Astrocyte (in vitro differentiated cells and primary cell): ENCODE measurements at regions not wholly inside any gene's neighbourhood (a gene's known extent, or its start where the extent isn't known, plus 50 kb on each side); places are given as distances from the start of the nearest gene placed in this dataset.

Source experiments
- DNase-seq: peaks from one replicate; pipeline ENCODE4 v3.0.0-alpha.2; 2010; ENCODE audit warnings: low read depth
- FAIRE-seq: peaks from 2 replicates; lab custom pipeline; 2011; peaks lifted over from hg19 to GRCh38; lab: Jason Lieb, UNC
- H2AFZ ChIP-seq: 2 replicates; pipeline ENCODE4 v1.6.0; 2012; ENCODE audit warnings: low read depth, low read length, inconsistent platforms
- H3K27ac ChIP-seq: 2 replicates; pipeline ENCODE4 v1.5.1; 2011; ENCODE audit warnings: low read depth, low read length, inconsistent platforms
- H3K27me3 ChIP-seq: 2 replicates; pipeline ENCODE4 v1.6.0; 2011; ENCODE audit warnings: low read length, inconsistent platforms; ENCODE audit not compliant: insufficient read depth
- H3K36me3 ChIP-seq: 2 replicates; pipeline ENCODE4 v1.5.1; 2011; ENCODE audit warnings: low read length, inconsistent platforms; ENCODE audit not compliant: insufficient read depth
- H3K4me1 ChIP-seq: 2 replicates; pipeline ENCODE4 v1.5.1; 2011; ENCODE audit warnings: low read length, inconsistent platforms; ENCODE audit not compliant: insufficient read depth
- H3K4me2 ChIP-seq: 2 replicates; pipeline ENCODE4 v1.6.0; 2012; ENCODE audit warnings: low read length, inconsistent platforms
- H3K4me3 ChIP-seq: 2 replicates; pipeline ENCODE4 v1.5.1; 2011; ENCODE audit warnings: low read depth, mild to moderate bottlenecking, low read length, inconsistent platforms; ENCODE audit not compliant: insufficient read depth
- H3K79me2 ChIP-seq: 2 replicates; pipeline ENCODE4 v1.6.0; 2012; ENCODE audit warnings: mild to moderate bottlenecking, low read length, inconsistent platforms; ENCODE audit not compliant: insufficient read depth
- H3K9ac ChIP-seq: 2 replicates; pipeline ENCODE4 v1.6.0; 2012; ENCODE audit warnings: mild to moderate bottlenecking, low read length, inconsistent platforms
- H3K9me3 ChIP-seq: 2 replicates; pipeline ENCODE4 v1.5.1; 2012; ENCODE audit warnings: low read depth, mild to moderate bottlenecking, low read length, inconsistent platforms; ENCODE audit not compliant: insufficient read depth
- H4K20me1 ChIP-seq: 2 replicates; pipeline ENCODE4 v1.6.0; 2012; ENCODE audit warnings: low read length, inconsistent platforms; ENCODE audit not compliant: insufficient read depth
- H3K27ac Mint-ChIP-seq: one replicate; pipeline ENCODE4 v1.8.0; 2021; ENCODE audit warnings: mild to moderate bottlenecking, mixed read lengths; ENCODE audit not compliant: unreplicated experiment
- H3K27me3 Mint-ChIP-seq: one replicate; pipeline ENCODE4 v1.8.0; 2021; ENCODE audit warnings: low read depth, mixed read lengths; ENCODE audit not compliant: unreplicated experiment
- H3K36me3 Mint-ChIP-seq: one replicate; pipeline ENCODE4 v1.8.0; 2021; ENCODE audit warnings: low read depth, mixed read lengths; ENCODE audit not compliant: unreplicated experiment
- H3K4me1 Mint-ChIP-seq: one replicate; pipeline ENCODE4 v1.8.0; 2021; ENCODE audit warnings: low read depth, mixed read lengths; ENCODE audit not compliant: unreplicated experiment
- H3K4me3 Mint-ChIP-seq: one replicate; pipeline ENCODE4 v1.8.0; 2021; ENCODE audit warnings: mild to moderate bottlenecking, moderate library complexity, mixed read lengths; ENCODE audit not compliant: unreplicated experiment
- H3K9me3 Mint-ChIP-seq: one replicate; pipeline ENCODE4 v1.8.0; 2021; ENCODE audit warnings: mild to moderate bottlenecking, mixed read lengths; ENCODE audit not compliant: unreplicated experiment
- EZH2 ChIP-seq: IDR thresholded peaks from 2 replicates; pipeline ENCODE4 v1.6.1; 2012; ENCODE audit warnings: mild to moderate bottlenecking, low read length, inconsistent platforms; ENCODE audit not compliant: insufficient read depth
- TF ChIP-seq, protein P1 (sequence below): IDR thresholded peaks from 2 replicates; pipeline ENCODE4 v1.5.1; 2011; ENCODE audit warnings: low read depth, mild to moderate bottlenecking, inconsistent platforms, low read length, moderate library complexity; ENCODE audit not compliant: insufficient read depth

DNA sequence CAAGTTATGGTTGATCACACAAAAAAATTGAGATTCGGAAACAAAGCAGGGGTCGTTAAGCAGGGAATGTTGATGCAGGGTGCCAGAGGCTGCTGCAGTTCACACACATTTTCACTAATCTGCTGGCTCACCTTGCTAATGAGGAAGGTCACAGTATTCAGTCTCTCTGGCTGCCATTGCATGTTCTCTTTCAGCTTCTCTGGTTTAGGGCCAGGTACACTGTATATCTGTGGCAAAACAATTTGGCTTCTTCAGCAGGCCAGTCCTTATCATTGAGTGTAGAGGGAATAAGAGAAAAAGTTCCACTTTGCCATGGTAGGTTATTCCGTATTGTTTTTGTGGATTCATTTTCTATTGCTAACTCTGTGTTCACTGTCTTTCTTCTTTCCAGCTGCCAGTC, 283.7 kb upstream of the ANO3 start:
- H3K27me3 ChIP-seq = no peaks in the 10 kb centered on the region
- no peaks in the 10 kb centered on the region for H3K79me2 ChIP-seq
- no peaks in the 10 kb centered on the region for H3K9me3 ChIP-seq
- no peaks in the 10 kb centered on the region for H4K20me1 ChIP-seq
- no peaks in the 10 kb centered on the region for H3K4me1 ChIP-seq
- H3K27me3 Mint-ChIP-seq = no peaks in the 10 kb centered on the region
- TF ChIP-seq EZH2 = no peak
- TF ChIP-seq, protein P1, sequence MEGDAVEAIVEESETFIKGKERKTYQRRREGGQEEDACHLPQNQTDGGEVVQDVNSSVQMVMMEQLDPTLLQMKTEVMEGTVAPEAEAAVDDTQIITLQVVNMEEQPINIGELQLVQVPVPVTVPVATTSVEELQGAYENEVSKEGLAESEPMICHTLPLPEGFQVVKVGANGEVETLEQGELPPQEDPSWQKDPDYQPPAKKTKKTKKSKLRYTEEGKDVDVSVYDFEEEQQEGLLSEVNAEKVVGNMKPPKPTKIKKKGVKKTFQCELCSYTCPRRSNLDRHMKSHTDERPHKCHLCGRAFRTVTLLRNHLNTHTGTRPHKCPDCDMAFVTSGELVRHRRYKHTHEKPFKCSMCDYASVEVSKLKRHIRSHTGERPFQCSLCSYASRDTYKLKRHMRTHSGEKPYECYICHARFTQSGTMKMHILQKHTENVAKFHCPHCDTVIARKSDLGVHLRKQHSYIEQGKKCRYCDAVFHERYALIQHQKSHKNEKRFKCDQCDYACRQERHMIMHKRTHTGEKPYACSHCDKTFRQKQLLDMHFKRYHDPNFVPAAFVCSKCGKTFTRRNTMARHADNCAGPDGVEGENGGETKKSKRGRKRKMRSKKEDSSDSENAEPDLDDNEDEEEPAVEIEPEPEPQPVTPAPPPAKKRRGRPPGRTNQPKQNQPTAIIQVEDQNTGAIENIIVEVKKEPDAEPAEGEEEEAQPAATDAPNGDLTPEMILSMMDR = no peak
- H2AFZ ChIP-seq = no peak overlapping the region
- no peak overlapping the region for H3K9ac ChIP-seq
- H3K4me2 ChIP-seq = no peak overlapping the region
- H3K4me3 ChIP-seq = no peak overlapping the region
- H3K27ac ChIP-seq = no peak overlapping the region
- FAIRE-seq (no peak), DNase-seq (no peak)
- H3K4me3 Mint-ChIP-seq = no peak overlapping the region
- peaks cover 2% of the 10 kb centered on the region for H3K9me3 Mint-ChIP-seq
- no peaks in the 10 kb centered on the region for H3K4me1 Mint-ChIP-seq
- no peak overlapping the region for H3K27ac Mint-ChIP-seq
- H3K36me3 Mint-ChIP-seq = no peaks in the 10 kb centered on the region
- no peaks in the 10 kb centered on the region for H3K36me3 ChIP-seq

GRCh38 chr11:26053966-26054365, 278.0 kb upstream of the ANO3 start:
- no peaks in the 10 kb centered on the region for H3K27me3 ChIP-seq
- Mint-ChIP-seq H3K4me3 (no peak overlapping the region), H3K27ac (no peak overlapping the region), H3K36me3 (no peaks in the 10 kb centered on the region), H3K9me3 (peaks cover 2% of the 10 kb centered on the region), H3K4me1 (no peaks in the 10 kb centered on the region), H3K27me3 (no peaks in the 10 kb centered on the region)
- no peaks in the 10 kb centered on the region for H4K20me1 ChIP-seq
- no peak overlapping the region for H3K27ac ChIP-seq
- FAIRE-seq = no peak
- H3K4me2 ChIP-seq = no peak overlapping the region
- H2AFZ ChIP-seq = no peak overlapping the region
- H3K9me3 ChIP-seq = no peaks in the 10 kb centered on the region
- H3K4me3 ChIP-seq = no peak overlapping the region
- H3K4me1 ChIP-seq = no peaks in the 10 kb centered on the region
- no peaks in the 10 kb centered on the region for H3K36me3 ChIP-seq
- DNase-seq = no peak
- H3K9ac ChIP-seq = no peak overlapping the region
- H3K79me2 ChIP-seq = no peaks in the 10 kb centered on the region
- TF ChIP-seq EZH2 = no peak
- TF ChIP-seq, protein P1 = no peak

- no peak overlapping the region for H3K27ac Mint-ChIP-seq
- H2AFZ ChIP-seq = no peak overlapping the region
- TF ChIP-seq EZH2 = no peak
- TF ChIP-seq, protein P1 = no peak
Observed at GRCh38 chr11:26062660-26063059, 269.3 kb upstream of the ANO3 start.

More at GRCh38 chr11:26062660-26063059, 269.3 kb upstream of the ANO3 start:
- Histone ChIP-seq H3K27me3 (no peaks in the 10 kb centered on the region), H4K20me1 (no peaks in the 10 kb centered on the region), H3K9me3 (no peaks in the 10 kb centered on the region), H3K4me1 (no peaks in the 10 kb centered on the region), H3K9ac (no peak overlapping the region), H3K4me3 (no peak overlapping the region), H3K4me2 (no peak overlapping the region), H3K36me3 (no peaks in the 10 kb centered on the region), H3K27ac (no peak overlapping the region), H3K79me2 (no peaks in the 10 kb centered on the region)
- FAIRE-seq (no peak), DNase-seq (no peak)
- no peaks in the 10 kb centered on the region for H3K4me1 Mint-ChIP-seq
- H3K27me3 Mint-ChIP-seq = no peaks in the 10 kb centered on the region
- no peak overlapping the region for H3K4me3 Mint-ChIP-seq
- no peaks in the 10 kb centered on the region for H3K36me3 Mint-ChIP-seq
- no peaks in the 10 kb centered on the region for H3K9me3 Mint-ChIP-seq
